ENCODE measurements at regions not wholly inside any gene's neighbourhood (a gene's known extent, or its start where the extent isn't known, plus 50 kb on each side); places are given as distances from the start of the nearest gene placed in this dataset.
A peak's percentile ranks its signal among the peaks of the same experiment; 100 is the strongest.

- H3K27ac Mint-ChIP-seq, result no peak overlapping the region
- no peaks in the 10 kb centered on the region for H3K36me3 Mint-ChIP-seq (ENCODE audit: low read depth)
- H3K4me1 Mint-ChIP-seq (ENCODE audit: low read depth), result no peaks in the 10 kb centered on the region
- no peak overlapping the region for H3K4me3 Mint-ChIP-seq (ENCODE audit: low read depth)
- no peaks in the 10 kb centered on the region for H3K27me3 Mint-ChIP-seq (ENCODE audit: low read depth)
- intact Hi-C loops (cut with micrococcal nuclease), result no loop called here
- no peak for DNase-seq (ENCODE audit: low spot score)
- H3K9me3 Mint-ChIP-seq, result no peaks in the 10 kb centered on the region
Measured at GRCh38 chr12:13882176-13882575, 99.2 kb downstream of the GRIN2B start.

GRCh38 chr12:13880613-13881012 lies 100.8 kb downstream of the GRIN2B start:
- no peak for DNase-seq (ENCODE audit: low spot score)
- Mint-ChIP-seq H3K36me3 (ENCODE audit: low read depth) (no peaks in the 10 kb centered on the region), H3K27ac (no peak overlapping the region), H3K27me3 (ENCODE audit: low read depth) (no peaks in the 10 kb centered on the region), H3K9me3 (no peaks in the 10 kb centered on the region), H3K4me3 (ENCODE audit: low read depth) (no peak overlapping the region), H3K4me1 (ENCODE audit: low read depth) (no peaks in the 10 kb centered on the region)
- intact Hi-C loops (cut with micrococcal nuclease), result no loop called here

DNA sequence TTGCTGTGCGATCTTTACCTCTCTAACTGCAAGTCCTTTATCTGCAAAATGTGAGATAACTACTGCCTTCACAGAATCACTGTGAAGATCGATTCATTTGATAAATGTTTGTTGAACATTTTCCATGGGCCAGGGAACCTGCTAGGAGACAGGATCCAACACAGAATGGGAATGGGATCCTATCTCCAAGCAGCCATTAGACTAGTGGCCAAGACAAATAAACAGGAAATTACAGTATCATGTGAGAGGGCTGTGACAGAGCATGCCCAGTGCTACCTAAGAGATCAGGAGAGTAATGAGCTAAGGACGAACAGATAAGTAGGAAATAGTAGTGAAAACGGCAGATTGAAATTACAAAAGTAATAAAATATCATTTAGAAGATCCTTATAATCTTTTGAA lies 105.7 kb downstream of the GRIN2B start:
- no peak overlapping the region for H3K4me3 Mint-ChIP-seq (ENCODE audit: low read depth)
- H3K36me3 Mint-ChIP-seq (ENCODE audit: low read depth), result no peaks in the 10 kb centered on the region
- DNase-seq (ENCODE audit: low spot score), result no peak
- no peaks in the 10 kb centered on the region for H3K4me1 Mint-ChIP-seq (ENCODE audit: low read depth)
- intact Hi-C loops (cut with micrococcal nuclease), result no loop called here
- H3K27ac Mint-ChIP-seq, result no peak overlapping the region
- no peaks in the 10 kb centered on the region for H3K9me3 Mint-ChIP-seq
- H3K27me3 Mint-ChIP-seq (ENCODE audit: low read depth), result no peaks in the 10 kb centered on the region

- H3K4me3 Mint-ChIP-seq (ENCODE audit: low read depth), result no peak overlapping the region
- H3K27me3 Mint-ChIP-seq (ENCODE audit: low read depth), result no peaks in the 10 kb centered on the region
- H3K36me3 Mint-ChIP-seq (ENCODE audit: low read depth), result no peaks in the 10 kb centered on the region
- DNase-seq (ENCODE audit: low spot score), result no peak
- no peak overlapping the region for H3K27ac Mint-ChIP-seq
- H3K9me3 Mint-ChIP-seq, result no peaks in the 10 kb centered on the region
- no peaks in the 10 kb centered on the region for H3K4me1 Mint-ChIP-seq (ENCODE audit: low read depth)
- intact Hi-C loops (cut with micrococcal nuclease), result no loop called here
Measured at GRCh38 chr12:13870255-13870654, 111.1 kb downstream of the GRIN2B start.

DNA sequence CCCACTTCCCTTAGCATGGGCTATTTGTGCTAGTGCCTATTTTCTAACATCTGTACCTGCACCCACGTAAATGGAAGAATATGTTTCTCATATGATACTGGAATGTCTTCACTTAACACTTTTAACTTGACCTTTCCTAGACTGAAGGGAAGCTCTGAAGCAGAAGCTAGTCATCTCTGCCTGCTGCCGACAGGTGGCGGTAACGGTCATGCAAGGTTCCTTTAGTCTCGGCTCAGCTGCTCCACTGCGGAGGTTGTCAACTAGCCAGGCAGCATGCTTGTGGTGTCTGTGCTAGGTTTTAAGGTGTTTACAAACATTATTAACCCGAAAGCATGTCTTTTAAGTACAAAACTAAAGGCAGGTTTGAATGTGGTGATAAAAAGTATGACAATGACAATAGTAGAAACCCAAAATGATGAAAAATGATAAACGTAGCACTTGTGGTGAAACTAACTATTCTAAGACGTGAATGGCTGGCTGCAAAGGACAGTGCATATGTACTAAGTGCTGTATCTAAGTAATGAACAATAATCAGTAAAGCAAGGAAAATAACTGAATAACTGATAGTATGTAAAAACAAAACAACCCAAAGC lies 117.2 kb downstream of the GRIN2B start:
- DNase-seq (ENCODE audit: low spot score), result peak; percentile 21
- intact Hi-C loops (cut with micrococcal nuclease), result loop anchor here (1.0 kb wide), 1 partner anchor 302 kb away; no protein-coding TSS in a partner anchor
- Mint-ChIP-seq H3K36me3 (ENCODE audit: low read depth) (no peaks in the 10 kb centered on the region), H3K9me3 (no peaks in the 10 kb centered on the region), H3K4me1 (ENCODE audit: low read depth) (no peaks in the 10 kb centered on the region), H3K27me3 (ENCODE audit: low read depth) (no peaks in the 10 kb centered on the region), H3K4me3 (ENCODE audit: low read depth) (no peak overlapping the region), H3K27ac (no peak overlapping the region)

DNA sequence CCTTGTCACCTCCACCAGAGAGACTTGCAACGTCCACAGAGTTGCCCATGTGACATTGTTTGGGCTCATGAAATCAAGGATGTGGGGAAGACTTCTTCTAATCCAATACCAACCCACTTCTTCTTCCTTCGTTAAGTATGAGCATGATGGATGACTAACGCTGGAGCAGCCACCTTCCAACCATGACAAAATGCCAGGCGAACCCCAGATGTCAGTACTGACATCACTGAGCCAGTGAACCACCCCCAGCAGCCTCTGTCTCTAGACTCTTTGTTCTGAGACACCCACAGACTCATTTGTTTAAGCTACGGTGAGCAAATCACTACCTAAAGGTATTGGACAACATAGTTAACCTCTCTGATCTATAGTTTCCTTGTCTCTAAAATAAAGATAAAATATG lies 123.7 kb downstream of the GRIN2B start:
- Mint-ChIP-seq H3K27me3 (ENCODE audit: low read depth) (no peaks in the 10 kb centered on the region), H3K27ac (no peak overlapping the region), H3K9me3 (no peaks in the 10 kb centered on the region), H3K36me3 (ENCODE audit: low read depth) (no peaks in the 10 kb centered on the region), H3K4me3 (ENCODE audit: low read depth) (no peak overlapping the region), H3K4me1 (ENCODE audit: low read depth) (no peaks in the 10 kb centered on the region)
- intact Hi-C loops (cut with micrococcal nuclease), result no loop called here
- no peak for DNase-seq (ENCODE audit: low spot score)

DNA sequence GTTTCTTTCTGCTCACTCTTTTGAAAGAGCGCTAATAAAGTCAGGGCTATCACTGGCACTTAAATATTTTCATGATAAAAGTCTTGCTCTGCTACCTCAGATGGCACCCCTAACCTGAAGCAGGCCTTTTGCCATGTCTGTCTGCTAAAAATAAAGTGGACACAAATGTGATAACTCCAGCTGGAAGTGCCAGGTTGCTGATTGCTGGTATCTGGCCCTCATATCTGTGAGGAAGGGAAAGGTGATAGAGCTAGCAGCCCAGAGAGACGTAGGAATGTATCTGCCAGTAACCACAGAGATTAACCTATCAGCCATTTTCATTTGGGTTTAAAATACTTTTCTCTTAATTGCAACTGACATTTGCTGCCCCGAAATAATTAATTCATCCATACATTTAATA lies 127.9 kb downstream of the GRIN2B start:
- Mint-ChIP-seq H3K27me3 (ENCODE audit: low read depth) (no peaks in the 10 kb centered on the region), H3K27ac (no peak overlapping the region), H3K4me1 (ENCODE audit: low read depth) (no peaks in the 10 kb centered on the region), H3K4me3 (ENCODE audit: low read depth) (no peak overlapping the region), H3K36me3 (ENCODE audit: low read depth) (no peaks in the 10 kb centered on the region), H3K9me3 (no peaks in the 10 kb centered on the region)
- DNase-seq (ENCODE audit: low spot score), result no peak
- intact Hi-C loops (cut with micrococcal nuclease), result no loop called here

DNA sequence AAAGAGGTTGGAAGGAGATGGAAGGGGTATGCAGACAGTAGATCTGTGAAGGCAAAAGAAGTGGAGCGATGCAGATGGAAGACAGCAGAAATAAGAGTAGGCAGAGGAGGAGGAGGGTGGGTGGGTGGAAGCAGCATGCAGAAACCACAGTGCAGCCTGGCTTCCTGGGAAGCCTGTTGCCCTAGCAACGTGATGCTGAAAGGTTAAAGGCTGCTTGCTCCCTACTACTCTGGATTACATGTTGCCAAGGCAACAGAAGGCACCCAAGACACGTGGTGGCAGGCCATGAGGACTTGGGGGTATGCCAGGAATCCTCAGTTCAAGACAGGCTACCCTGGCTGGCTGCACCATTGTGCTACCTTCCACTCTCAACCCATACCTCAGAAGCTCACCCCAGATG lies 129.6 kb downstream of the GRIN2B start:
- no peaks in the 10 kb centered on the region for H3K4me1 Mint-ChIP-seq (ENCODE audit: low read depth)
- H3K36me3 Mint-ChIP-seq (ENCODE audit: low read depth), result no peaks in the 10 kb centered on the region
- H3K27me3 Mint-ChIP-seq (ENCODE audit: low read depth), result no peaks in the 10 kb centered on the region
- no peak for DNase-seq (ENCODE audit: low spot score)
- H3K27ac Mint-ChIP-seq, result no peak overlapping the region
- no peaks in the 10 kb centered on the region for H3K9me3 Mint-ChIP-seq
- intact Hi-C loops (cut with micrococcal nuclease), result no loop called here
- H3K4me3 Mint-ChIP-seq (ENCODE audit: low read depth), result no peak overlapping the region

GRCh38 chr12:13849456-13849855 lies 131.9 kb downstream of the GRIN2B start:
- no peaks in the 10 kb centered on the region for H3K36me3 Mint-ChIP-seq (ENCODE audit: low read depth)
- intact Hi-C loops (cut with micrococcal nuclease), result no loop called here
- no peaks in the 10 kb centered on the region for H3K9me3 Mint-ChIP-seq
- H3K4me3 Mint-ChIP-seq (ENCODE audit: low read depth), result no peak overlapping the region
- H3K27ac Mint-ChIP-seq, result no peak overlapping the region
- no peak for DNase-seq (ENCODE audit: low spot score)
- H3K27me3 Mint-ChIP-seq (ENCODE audit: low read depth), result no peaks in the 10 kb centered on the region
- H3K4me1 Mint-ChIP-seq (ENCODE audit: low read depth), result no peaks in the 10 kb centered on the region

DNA sequence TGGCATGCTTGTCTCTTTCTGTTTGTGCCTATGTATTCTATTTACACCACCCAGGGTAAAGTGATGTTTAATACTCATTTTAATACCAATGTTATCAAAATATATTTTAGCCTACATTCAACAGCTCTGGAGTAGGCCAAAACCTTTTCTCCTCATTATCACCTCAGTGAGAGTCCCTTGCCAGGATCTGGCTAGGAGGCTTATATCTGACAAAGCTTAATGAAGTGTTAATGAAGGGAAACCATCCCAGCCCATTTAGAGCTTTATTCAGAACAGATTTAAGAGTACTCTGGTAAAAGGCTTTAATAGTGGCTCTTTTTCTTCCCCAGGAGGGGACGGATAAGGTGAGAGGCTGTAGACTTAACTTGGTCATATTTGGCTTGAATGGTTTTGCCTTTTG lies 137.6 kb downstream of the GRIN2B start:
- Mint-ChIP-seq H3K36me3 (ENCODE audit: low read depth) (no peaks in the 10 kb centered on the region), H3K9me3 (no peaks in the 10 kb centered on the region), H3K27ac (no peak overlapping the region), H3K4me1 (ENCODE audit: low read depth) (no peaks in the 10 kb centered on the region), H3K27me3 (ENCODE audit: low read depth) (no peaks in the 10 kb centered on the region), H3K4me3 (ENCODE audit: low read depth) (no peak overlapping the region)
- DNase-seq (ENCODE audit: low spot score), result no peak
- intact Hi-C loops (cut with micrococcal nuclease), result no loop called here

DNA sequence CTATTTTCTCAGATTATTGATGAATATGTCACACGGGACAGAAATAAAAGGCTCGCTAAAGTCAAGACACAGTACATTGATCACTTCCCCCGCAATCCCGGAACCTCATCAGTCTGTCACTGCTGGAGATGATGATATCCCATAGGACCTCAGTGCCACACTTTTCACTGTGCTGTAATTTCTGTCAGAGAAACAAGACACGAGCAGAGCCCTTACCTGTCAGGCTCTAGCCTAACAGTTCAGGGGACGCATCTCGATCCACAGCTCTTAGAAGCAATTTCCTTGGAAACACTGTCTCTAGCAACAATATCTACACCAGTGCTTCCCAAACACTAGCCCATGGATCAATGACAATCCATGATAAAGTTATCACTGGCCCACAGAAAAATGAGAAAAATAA lies 140.0 kb downstream of the GRIN2B start:
- Mint-ChIP-seq H3K4me1 (ENCODE audit: low read depth) (no peaks in the 10 kb centered on the region), H3K27ac (no peak overlapping the region), H3K9me3 (no peaks in the 10 kb centered on the region), H3K36me3 (ENCODE audit: low read depth) (no peaks in the 10 kb centered on the region), H3K27me3 (ENCODE audit: low read depth) (no peaks in the 10 kb centered on the region), H3K4me3 (ENCODE audit: low read depth) (no peak overlapping the region)
- DNase-seq (ENCODE audit: low spot score), result no peak
- intact Hi-C loops (cut with micrococcal nuclease), result no loop called here

DNA sequence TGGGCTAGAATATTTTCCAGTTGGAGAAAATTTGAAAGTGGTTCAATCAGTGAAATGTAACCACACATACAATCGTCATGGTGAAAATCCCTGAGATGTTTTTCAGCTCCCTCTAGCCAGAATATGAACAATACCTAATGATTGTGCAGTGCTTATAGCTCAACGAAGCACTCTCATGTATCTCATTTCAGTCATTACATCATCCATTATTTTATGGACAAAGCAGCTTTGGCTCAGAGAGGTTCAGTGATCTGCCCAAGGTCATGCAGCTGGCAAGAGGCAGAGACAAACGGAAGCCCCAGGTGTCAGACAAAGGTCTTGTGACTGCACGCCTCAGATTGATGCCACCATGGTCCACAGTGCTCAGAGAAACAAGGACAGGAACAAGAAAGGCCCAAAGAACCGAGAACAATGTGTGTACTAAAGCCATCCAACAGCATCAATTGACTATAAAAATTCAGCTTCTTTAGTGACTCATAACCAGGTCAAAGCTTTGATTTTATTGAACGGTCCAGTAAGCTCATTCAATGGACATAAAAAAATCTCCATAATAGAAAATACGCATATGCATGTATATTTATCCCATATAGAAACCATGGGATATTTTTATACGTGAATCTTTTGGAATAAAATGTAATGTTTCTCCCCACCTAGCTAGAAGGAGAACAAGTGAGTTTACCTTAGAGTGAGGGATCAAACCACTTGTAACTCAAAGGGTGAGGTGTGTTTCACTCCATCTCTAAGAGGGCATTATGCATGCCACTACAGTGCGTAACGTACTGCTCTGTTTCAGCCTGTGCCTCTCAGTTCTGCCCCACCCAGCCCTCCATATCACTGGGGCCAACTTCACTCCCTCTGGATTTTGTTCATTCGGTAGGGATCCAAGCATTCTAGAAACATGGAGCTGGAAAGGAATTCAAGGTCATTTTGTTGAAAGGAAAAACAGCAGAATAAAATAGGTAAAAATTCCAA lies 141.8 kb downstream of the GRIN2B start:
- Mint-ChIP-seq H3K27me3 (ENCODE audit: low read depth) (no peaks in the 10 kb centered on the region), H3K36me3 (ENCODE audit: low read depth) (no peaks in the 10 kb centered on the region), H3K27ac (no peak overlapping the region), H3K4me1 (ENCODE audit: low read depth) (no peaks in the 10 kb centered on the region), H3K9me3 (no peaks in the 10 kb centered on the region), H3K4me3 (ENCODE audit: low read depth) (no peak overlapping the region)
- no peak for DNase-seq (ENCODE audit: low spot score)
- intact Hi-C loops (cut with micrococcal nuclease), result no loop called here

GRCh38 chr12:13836099-13836498 lies 145.3 kb downstream of the GRIN2B start:
- Mint-ChIP-seq H3K9me3 (no peaks in the 10 kb centered on the region), H3K4me1 (ENCODE audit: low read depth) (no peaks in the 10 kb centered on the region), H3K27me3 (ENCODE audit: low read depth) (no peaks in the 10 kb centered on the region), H3K36me3 (ENCODE audit: low read depth) (no peaks in the 10 kb centered on the region), H3K4me3 (ENCODE audit: low read depth) (no peak overlapping the region), H3K27ac (no peak overlapping the region)
- intact Hi-C loops (cut with micrococcal nuclease), result no loop called here
- no peak for DNase-seq (ENCODE audit: low spot score)

Measured in activated T-helper 2 cell treated with anti-CD3 and anti-CD28 coated beads, Interferon-gamma antibody, Interleukin-2, Interleukin-4, amounts not matched to agents 10 μg/mL and 5 μg/mL and 100 μg/mL, durations not matched to agents 14 hours and 24 hours and 36 hours (primary cell).